ENCODE measurements at regions not wholly inside any gene's neighbourhood (a gene's known extent, or its start where the extent isn't known, plus 50 kb on each side); places are given as distances from the start of the nearest gene placed in this dataset.
"Not testable (repeated sequence)": the region's sequence is repeated elsewhere in the genome, so short reads cannot be mapped to it uniquely, and the experiment has no call there.

DNA sequence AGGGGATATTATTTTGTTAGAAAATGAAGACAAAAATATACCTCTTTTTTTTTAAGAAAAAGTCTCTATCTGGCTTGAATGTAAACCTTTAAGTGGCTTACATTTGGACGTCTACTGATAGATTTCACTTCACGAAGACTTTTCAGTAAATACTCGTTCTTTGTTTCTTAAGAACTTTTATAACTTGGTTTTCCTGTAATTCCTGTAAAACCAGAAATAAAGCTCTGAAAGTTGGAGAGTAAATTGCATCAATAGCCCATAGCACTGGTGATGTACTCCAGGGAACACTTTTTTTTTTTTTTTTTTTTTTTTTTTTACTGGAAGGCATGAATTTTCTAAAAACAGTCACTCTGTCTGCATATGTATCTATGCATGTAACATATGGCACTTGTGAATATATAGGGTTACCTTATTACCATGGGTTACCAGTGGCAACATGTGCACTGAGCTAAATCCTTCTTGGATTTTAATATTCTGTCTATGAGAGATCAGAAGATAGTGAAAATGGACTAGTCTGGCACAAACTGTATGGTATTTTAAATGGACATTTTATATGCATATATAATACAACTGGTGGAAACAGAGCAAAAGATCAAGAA, 309.2 kb upstream of the TCF4 start:
- no peak overlapping the region for H3K4me3 Mint-ChIP-seq
- H3K27ac Mint-ChIP-seq: no peak overlapping the region
- H3K36me3 Mint-ChIP-seq (ENCODE audit: low read depth): no peaks in the 10 kb centered on the region

GRCh38 chr18:55893948-55894347, 306.0 kb upstream of the TCF4 start:
- H3K9me3 Mint-ChIP-seq: no peaks in the 10 kb centered on the region
- TF ChIP-seq, protein P1, sequence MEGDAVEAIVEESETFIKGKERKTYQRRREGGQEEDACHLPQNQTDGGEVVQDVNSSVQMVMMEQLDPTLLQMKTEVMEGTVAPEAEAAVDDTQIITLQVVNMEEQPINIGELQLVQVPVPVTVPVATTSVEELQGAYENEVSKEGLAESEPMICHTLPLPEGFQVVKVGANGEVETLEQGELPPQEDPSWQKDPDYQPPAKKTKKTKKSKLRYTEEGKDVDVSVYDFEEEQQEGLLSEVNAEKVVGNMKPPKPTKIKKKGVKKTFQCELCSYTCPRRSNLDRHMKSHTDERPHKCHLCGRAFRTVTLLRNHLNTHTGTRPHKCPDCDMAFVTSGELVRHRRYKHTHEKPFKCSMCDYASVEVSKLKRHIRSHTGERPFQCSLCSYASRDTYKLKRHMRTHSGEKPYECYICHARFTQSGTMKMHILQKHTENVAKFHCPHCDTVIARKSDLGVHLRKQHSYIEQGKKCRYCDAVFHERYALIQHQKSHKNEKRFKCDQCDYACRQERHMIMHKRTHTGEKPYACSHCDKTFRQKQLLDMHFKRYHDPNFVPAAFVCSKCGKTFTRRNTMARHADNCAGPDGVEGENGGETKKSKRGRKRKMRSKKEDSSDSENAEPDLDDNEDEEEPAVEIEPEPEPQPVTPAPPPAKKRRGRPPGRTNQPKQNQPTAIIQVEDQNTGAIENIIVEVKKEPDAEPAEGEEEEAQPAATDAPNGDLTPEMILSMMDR (IDR thresholded peaks at IDR 0.05; ENCODE audit: unreplicated experiment in 3 of 3): no peak
- peaks cover 5% of the 10 kb centered on the region for H3K27me3 Mint-ChIP-seq (ENCODE audit: low read depth)
- no peaks in the 10 kb centered on the region for H3K36me3 Mint-ChIP-seq (ENCODE audit: low read depth)
- H3K27ac Mint-ChIP-seq: peak overlapping the region in 1 of 3 experiments; percentile 2
- no peaks in the 10 kb centered on the region for H3K4me1 Mint-ChIP-seq
- H3K4me3 Mint-ChIP-seq: peak overlapping the region; percentile 28 to 70 (median 33)

More for the DNA sequence above, 309.2 kb upstream of the TCF4 start:
- Mint-ChIP-seq H3K27me3 (ENCODE audit: low read depth) (peaks cover 5% of the 10 kb centered on the region), H3K9me3 (no peaks in the 10 kb centered on the region), H3K4me1 (no peaks in the 10 kb centered on the region)
- TF ChIP-seq, protein P1 (IDR thresholded peaks at IDR 0.05; ENCODE audit: unreplicated experiment in 3 of 3): no peak

DNA sequence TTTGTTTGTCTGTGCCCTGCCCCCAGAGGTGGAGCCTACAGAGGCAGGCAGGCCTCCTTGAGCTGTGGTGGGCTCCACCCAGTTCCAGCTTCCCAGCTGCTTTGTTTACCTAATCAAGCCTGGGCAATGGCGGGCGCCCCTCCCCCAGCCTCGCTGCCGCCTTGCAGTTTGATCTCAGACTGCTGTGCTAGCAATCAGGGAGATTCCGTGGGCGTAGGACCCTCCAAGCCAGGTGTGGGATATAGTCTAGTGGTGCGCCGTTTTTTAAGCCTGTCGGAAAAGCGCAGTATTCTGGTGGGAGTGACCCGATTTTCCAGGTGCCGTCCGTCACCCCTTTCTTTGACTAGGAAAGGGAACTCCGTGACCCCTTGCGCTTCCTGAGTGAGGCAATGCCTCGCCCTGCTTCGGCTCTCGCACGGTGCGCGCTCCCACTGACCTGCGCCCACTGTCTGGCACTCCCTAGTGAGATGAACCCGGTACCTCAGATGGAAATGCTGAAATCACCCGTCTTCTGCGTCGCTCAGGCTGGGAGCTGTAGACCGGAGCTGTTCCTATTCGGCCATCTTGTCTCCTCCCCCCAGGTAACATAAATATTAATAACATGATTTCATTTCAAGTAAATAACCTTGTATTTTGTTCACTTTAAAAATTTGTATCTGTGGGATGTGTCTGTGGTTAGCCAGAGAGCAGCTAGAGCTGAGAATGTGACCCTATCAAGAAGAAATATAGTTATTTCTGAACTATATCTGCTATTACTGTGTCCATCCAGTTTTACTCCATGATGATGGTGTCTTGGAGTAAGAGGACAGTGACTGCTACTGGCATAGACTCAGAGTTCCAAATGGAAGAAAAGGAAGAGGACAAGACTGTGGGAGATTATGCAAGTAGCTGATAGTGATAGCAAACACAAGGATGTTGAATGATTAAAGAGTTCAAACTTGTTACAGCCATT, 305.1 kb upstream of the TCF4 start:
- H3K36me3 Mint-ChIP-seq (ENCODE audit: low read depth); H3K27me3 Mint-ChIP-seq (ENCODE audit: low read depth); H3K9me3 Mint-ChIP-seq; H3K4me1 Mint-ChIP-seq: not testable (repeated sequence)
- peak overlapping the region; percentile 2 to 70 (median 56) for H3K27ac Mint-ChIP-seq
- peak overlapping the region; percentile 33 to 81 (median 70) for H3K4me3 Mint-ChIP-seq

- no peak overlapping the region for H3K27ac Mint-ChIP-seq
These were observed 298.9 kb upstream of the TCF4 start for GRCh38 chr18:55886886-55887285.

GRCh38 chr18:55884498-55884897, 296.5 kb upstream of the TCF4 start:
- Mint-ChIP-seq H3K27ac (no peak overlapping the region), H3K27me3 (ENCODE audit: low read depth) (no peaks in the 10 kb centered on the region), H3K9me3 (no peaks in the 10 kb centered on the region), H3K4me1 (no peaks in the 10 kb centered on the region), H3K36me3 (ENCODE audit: low read depth) (no peaks in the 10 kb centered on the region), H3K4me3 (no peak overlapping the region)
- TF ChIP-seq, protein P1 (IDR thresholded peaks at IDR 0.05; ENCODE audit: unreplicated experiment in 3 of 3): no peak

More at GRCh38 chr18:55886886-55887285, 298.9 kb upstream of the TCF4 start:
- TF ChIP-seq, protein P1 (IDR thresholded peaks at IDR 0.05; ENCODE audit: unreplicated experiment in 3 of 3): no peak
- Mint-ChIP-seq H3K27me3 (ENCODE audit: low read depth) (no peaks in the 10 kb centered on the region), H3K36me3 (ENCODE audit: low read depth) (no peaks in the 10 kb centered on the region), H3K9me3 (no peaks in the 10 kb centered on the region), H3K4me3 (no peak overlapping the region), H3K4me1 (no peaks in the 10 kb centered on the region)

GRCh38 chr18:55880617-55881016, 292.6 kb upstream of the TCF4 start:
- Mint-ChIP-seq H3K4me3 (no peak overlapping the region), H3K27me3 (ENCODE audit: low read depth) (no peaks in the 10 kb centered on the region), H3K36me3 (ENCODE audit: low read depth) (no peaks in the 10 kb centered on the region), H3K27ac (no peak overlapping the region), H3K4me1 (peaks cover 2% of the 10 kb centered on the region), H3K9me3 (no peaks in the 10 kb centered on the region)
- TF ChIP-seq, protein P1 (IDR thresholded peaks at IDR 0.05; ENCODE audit: unreplicated experiment in 3 of 3): no peak

Data from nephron (organoid).